Calu3 (cell line): ENCODE measurements at regions not wholly inside any gene's neighbourhood (a gene's known extent, or its start where the extent isn't known, plus 50 kb on each side); places are given as distances from the start of the nearest gene placed in this dataset.

Experiments used
- BruUV-seq: library from RNA; stranded (reverse); fragments of 400-500 nt; replicated peaks from 2 replicates; lab custom pipeline; 2021; lab: Mats Ljungman, UMichigan
- CTCF ChIA-PET: fragments of 300-600 bp; sonication (Branson Sonifier 250); formaldehyde crosslinking; loops from one replicate; lab custom pipeline; 2022; ENCODE audit warnings: antibody characterized with exemption; lab: Charles Lee
- DNase-seq: peaks from one replicate; pipeline ENCODE4 v3.0.0; 2022
- H3K27ac Mint-ChIP-seq: one replicate; pipeline ENCODE4 v1.8.0; 2022; ENCODE audit warnings: mixed read lengths; ENCODE audit not compliant: unreplicated experiment
- H3K27me3 Mint-ChIP-seq: one replicate; pipeline ENCODE4 v1.8.0; 2022; ENCODE audit warnings: mixed read lengths; ENCODE audit not compliant: unreplicated experiment
- H3K36me3 Mint-ChIP-seq: one replicate; pipeline ENCODE4 v1.8.0; 2022; ENCODE audit warnings: mild to moderate bottlenecking, moderate library complexity, mixed read lengths; ENCODE audit not compliant: insufficient read depth, unreplicated experiment
- H3K4me1 Mint-ChIP-seq: one replicate; pipeline ENCODE4 v1.8.0; 2022; ENCODE audit warnings: mild to moderate bottlenecking, low read depth, mixed read lengths; ENCODE audit not compliant: unreplicated experiment
- H3K4me3 Mint-ChIP-seq: one replicate; pipeline ENCODE4 v1.8.0; 2022; ENCODE audit warnings: mild to moderate bottlenecking, low read depth, moderate library complexity, mixed read lengths; ENCODE audit not compliant: unreplicated experiment
- H3K9me3 Mint-ChIP-seq: one replicate; pipeline ENCODE4 v1.8.0; 2022; ENCODE audit warnings: low read depth, mixed read lengths; ENCODE audit not compliant: unreplicated experiment
- CTCF ChIP-seq: fragments of 200-600 bp; IDR thresholded peaks from one replicate; pipeline ENCODE4 v1.8.0; 2022; ENCODE audit warnings: antibody characterized with exemption; ENCODE audit not compliant: unreplicated experiment
- intact Hi-C: fragments of 100-400 bp; cut with micrococcal nuclease; formaldehyde crosslinking; loops from one replicate; pipeline ENCODE4 v1.10.0; 2022; ENCODE audit not compliant: unreplicated experiment

GRCh38 chr2:125850541-125850940 is 805.4 kb upstream of the GYPC start:
- H3K4me3 Mint-ChIP-seq, result no peak overlapping the region
- TF ChIP-seq CTCF, result no peak
- intact Hi-C loops, result no loop called here
- no peak for DNase-seq
- H3K4me1 Mint-ChIP-seq, result no peaks in the 10 kb centered on the region
- no peaks in the 10 kb centered on the region for H3K27me3 Mint-ChIP-seq
- no peak overlapping the region for H3K27ac Mint-ChIP-seq
- no TSS peak for BruUV-seq
- CTCF ChIA-PET, result interaction anchor here (0.7 kb wide), 2 partner anchors 1107 to 1947 kb away, joined by 3 read pairs; no protein-coding TSS in a partner anchor
- H3K36me3 Mint-ChIP-seq, result no peaks in the 10 kb centered on the region
- peaks cover 27% of the 10 kb centered on the region for H3K9me3 Mint-ChIP-seq

GRCh38 chr2:125852364-125852763 is 803.6 kb upstream of the GYPC start:
- intact Hi-C loops, result no loop called here
- no peak overlapping the region for H3K4me3 Mint-ChIP-seq
- BruUV-seq, result no TSS peak
- H3K4me1 Mint-ChIP-seq, result no peaks in the 10 kb centered on the region
- peaks cover 21% of the 10 kb centered on the region for H3K9me3 Mint-ChIP-seq
- no peak overlapping the region for H3K27ac Mint-ChIP-seq
- H3K36me3 Mint-ChIP-seq, result no peaks in the 10 kb centered on the region
- CTCF ChIA-PET, result no interaction called here
- no peak for TF ChIP-seq CTCF
- H3K27me3 Mint-ChIP-seq, result no peaks in the 10 kb centered on the region
- DNase-seq, result no peak

DNA sequence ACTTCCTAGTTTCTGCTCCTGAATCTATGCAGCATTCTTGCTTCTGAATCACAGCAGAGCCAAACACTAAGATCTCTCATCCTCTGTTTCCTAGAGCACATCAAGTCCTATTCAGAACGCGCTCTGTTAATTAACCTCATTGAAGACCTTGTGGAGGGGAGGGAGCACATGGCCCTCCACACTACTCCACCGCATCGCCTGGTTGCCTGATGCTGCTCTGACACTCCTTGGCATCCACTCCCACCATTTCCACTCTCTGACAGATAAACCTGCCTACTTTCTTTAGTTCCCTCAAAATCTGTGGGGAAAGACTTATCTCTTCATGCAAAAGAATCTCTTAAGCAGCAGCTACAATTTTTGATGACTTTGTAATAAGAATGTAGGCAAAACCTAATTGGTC is 802.3 kb upstream of the GYPC start:
- DNase-seq, result no peak
- Mint-ChIP-seq H3K36me3 (no peaks in the 10 kb centered on the region), H3K4me3 (no peak overlapping the region), H3K27me3 (no peaks in the 10 kb centered on the region), H3K4me1 (no peaks in the 10 kb centered on the region), H3K27ac (no peak overlapping the region), H3K9me3 (peaks cover 21% of the 10 kb centered on the region)
- intact Hi-C loops, result no loop called here
- CTCF ChIA-PET, result no interaction called here
- TF ChIP-seq CTCF, result no peak
- BruUV-seq, result no TSS peak

DNA sequence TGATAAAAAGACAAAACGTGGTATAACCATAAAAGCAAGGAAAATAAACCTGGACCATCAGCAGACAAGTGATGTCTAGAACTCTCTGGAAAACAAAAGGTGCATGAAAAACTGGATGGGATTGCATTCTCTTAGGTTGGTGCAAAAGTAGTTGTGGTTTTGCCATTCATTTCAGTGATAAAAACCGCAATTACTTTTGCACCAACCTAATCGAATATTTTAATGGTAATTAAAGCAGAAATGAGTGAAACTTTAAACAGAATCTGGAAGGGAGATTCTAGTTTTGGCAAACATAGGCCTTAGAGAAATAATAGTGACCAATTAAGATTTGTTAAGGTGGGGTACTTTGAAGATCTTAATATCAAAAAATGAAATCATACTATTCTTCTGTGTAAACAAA is 800.8 kb upstream of the GYPC start:
- CTCF ChIA-PET, result no interaction called here
- no peak overlapping the region for H3K27ac Mint-ChIP-seq
- no peaks in the 10 kb centered on the region for H3K4me1 Mint-ChIP-seq
- intact Hi-C loops, result no loop called here
- DNase-seq, result no peak
- peaks cover 22% of the 10 kb centered on the region for H3K9me3 Mint-ChIP-seq
- TF ChIP-seq CTCF, result no peak
- BruUV-seq, result no TSS peak
- no peaks in the 10 kb centered on the region for H3K36me3 Mint-ChIP-seq
- no peaks in the 10 kb centered on the region for H3K27me3 Mint-ChIP-seq
- no peak overlapping the region for H3K4me3 Mint-ChIP-seq
